GM12878 (cell line): ENCODE measurements at regions not wholly inside any gene's neighbourhood (a gene's known extent, or its start where the extent isn't known, plus 50 kb on each side); places are given as distances from the start of the nearest gene placed in this dataset.

Source experiments
- ATAC-seq: fragments of 200-7000 bp; cut with Tn5 transposase; 3 replicates; pipeline ENCODE4 v1.9.1; 2020; ENCODE audit warnings: mild to moderate bottlenecking, moderate library complexity
- BruUV-seq: library from RNA; stranded (reverse); fragments of 400-500 nt; replicated peaks from 2 replicates; lab custom pipeline; 2021; lab: Mats Ljungman, UMichigan
- CTCF ChIA-PET: fragments of 300-600 bp; sonication (Branson Sonifier 250); formaldehyde crosslinking; extraction: SDS; loops from one replicate; lab custom pipeline; 2021; ENCODE audit warnings: inconsistent platforms; lab: Yijun Ruan, JAX
- POLR2A ChIA-PET: fragments of 350-600 bp; formaldehyde crosslinking; extraction: SDS; loops from one replicate; lab custom pipeline; 2021; ENCODE audit warnings: inconsistent platforms; lab: Charles Lee
- RAD21 ChIA-PET: fragments of 300-600 bp; sonication (Branson Sonifier 250); formaldehyde crosslinking; loops from one replicate; lab custom pipeline; 2023; ENCODE audit warnings: antibody characterized with exemption; ENCODE audit not compliant: unreplicated experiment; lab: Charles Lee
- SMC1A ChIA-PET: fragments of 300-600 bp; sonication (Branson Sonifier 250); formaldehyde crosslinking; loops from one replicate; lab custom pipeline; 2023; ENCODE audit not compliant: unreplicated experiment, uncharacterized antibody; lab: Charles Lee
- DNase-seq: peaks from one replicate; pipeline ENCODE4 v3.0.0-alpha.2; 2011; ENCODE audit warnings: low read depth, low spot score
- FAIRE-seq: peaks from 3 replicates; lab custom pipeline; 2011; peaks lifted over from hg19 to GRCh38; lab: Jason Lieb, UNC
- H2AFZ ChIP-seq: 2 replicates; pipeline ENCODE4 v1.6.0; 2011; ENCODE audit warnings: low read depth, low read length, control low read depth; ENCODE audit not compliant: control insufficient read depth
- H3K27ac ChIP-seq: 2 replicates; pipeline ENCODE4 v1.5.1; 2011; ENCODE audit warnings: control low read depth; ENCODE audit not compliant: control insufficient read depth, insufficient read depth
- H3K27me3 ChIP-seq, 2 experiments: replicated peaks in 1 of 2; 2 replicates each; pipeline versions ENCODE4 v1.6.0 to v1.6.1; 2011; ENCODE audit warnings: low read length in 1 of 2; ENCODE audit not compliant: control insufficient read depth in 2 of 2, insufficient read depth in 2 of 2
- H3K36me3 ChIP-seq, 2 experiments: 2 replicates each; pipeline ENCODE4 v1.5.1; 2011; ENCODE audit warnings: low read length in 1 of 2; ENCODE audit not compliant: control insufficient read depth in 2 of 2, insufficient read depth in 2 of 2
- H3K4me1 ChIP-seq: 2 replicates; pipeline ENCODE4 v1.6.1; 2011; ENCODE audit warnings: mild to moderate bottlenecking, low read length, moderate library complexity, mixed read lengths; ENCODE audit not compliant: control insufficient read depth, insufficient read depth
- H3K4me2 ChIP-seq: 2 replicates; pipeline ENCODE4 v1.6.0; 2011; ENCODE audit warnings: control low read depth; ENCODE audit not compliant: control insufficient read depth, insufficient read depth
- H3K4me3 ChIP-seq: fragments of 200-600 bp; sonication (generic); 2 replicates; pipeline ENCODE4 v1.5.1; 2016
- H3K79me2 ChIP-seq: 2 replicates; pipeline ENCODE4 v1.6.0; 2011; ENCODE audit warnings: low read length; ENCODE audit not compliant: control insufficient read depth, insufficient read depth
- H3K9ac ChIP-seq: 2 replicates; pipeline ENCODE4 v1.8.0; 2011; ENCODE audit warnings: low read length, control low read depth, mixed read lengths; ENCODE audit not compliant: control insufficient read depth, insufficient read depth
- H3K9me3 ChIP-seq: replicated peaks from 3 replicates; pipeline ENCODE4 v1.5.1; 2011; ENCODE audit warnings: mild to moderate bottlenecking, low read length; ENCODE audit not compliant: control insufficient read depth, insufficient read depth
- H4K20me1 ChIP-seq: 2 replicates; pipeline ENCODE4 v1.6.0; 2011; ENCODE audit not compliant: control insufficient read depth, insufficient read depth
- BCLAF1 ChIP-seq: fragments of 450-650 bp; IDR thresholded peaks from 2 replicates; pipeline ENCODE4 v1.6.1; 2017; ENCODE audit warnings: antibody characterized with exemption, mild to moderate bottlenecking, moderate library complexity
- BRCA1 ChIP-seq: IDR thresholded peaks from 2 replicates; pipeline ENCODE4 v1.6.1; 2011; ENCODE audit warnings: low read depth, low read length, improper control_type of control experiment
- IKZF2 ChIP-seq, 2 experiments: fragments of 450-650 bp; IDR thresholded peaks; 2 replicates each; pipeline ENCODE4 v1.6.1; 2017; ENCODE audit warnings: mild to moderate bottlenecking in 2 of 2, moderate library complexity in 2 of 2
- POLR2A ChIP-seq: IDR thresholded peaks from 2 replicates; pipeline ENCODE4 v1.6.1; 2011; ENCODE audit warnings: low read depth, mild to moderate bottlenecking, low read length
- RAD21 ChIP-seq: IDR thresholded peaks from 2 replicates; pipeline ENCODE4 v1.6.1; 2011; ENCODE audit warnings: mild to moderate bottlenecking, low read depth, low read length, moderate library complexity; ENCODE audit not compliant: insufficient read depth
- TARDBP ChIP-seq: IDR thresholded peaks from 2 replicates; pipeline ENCODE4 v1.6.1; 2016; ENCODE audit warnings: borderline replicate concordance
- TCF7 ChIP-seq: IDR thresholded peaks from 2 replicates; pipeline ENCODE4 v1.6.1; 2014; ENCODE audit warnings: antibody characterized with exemption, borderline replicate concordance
- WGBS: methylation state at CpG from one replicate; pipeline ENCODE4 v1.1.6; 2016; ENCODE audit warnings: low lambda C conversion rate; ENCODE audit not compliant: insufficient replicate concordance, insufficient coverage; ENCODE audit errors: missing lambda C conversion rate; 5-methylcytosine and 5-hydroxymethylcytosine counted together
- in situ Hi-C: fragments of 300-500 bp; cut with MboI; formaldehyde crosslinking; loops from 9 replicates; pipeline ENCODE4 v1.14.3; 2018; ENCODE audit warnings: mixed read lengths
- intact Hi-C: fragments of 100-400 bp; cut with micrococcal nuclease; formaldehyde crosslinking; loops from one replicate; pipeline ENCODE4 v1.14.2; 2022; ENCODE audit not compliant: unreplicated experiment
- TF ChIP-seq, protein P1 (sequence below): fragments of 450-650 bp; IDR thresholded peaks from 2 replicates; pipeline ENCODE4 v1.6.1; 2016; ENCODE audit warnings: mild to moderate bottlenecking

DNA sequence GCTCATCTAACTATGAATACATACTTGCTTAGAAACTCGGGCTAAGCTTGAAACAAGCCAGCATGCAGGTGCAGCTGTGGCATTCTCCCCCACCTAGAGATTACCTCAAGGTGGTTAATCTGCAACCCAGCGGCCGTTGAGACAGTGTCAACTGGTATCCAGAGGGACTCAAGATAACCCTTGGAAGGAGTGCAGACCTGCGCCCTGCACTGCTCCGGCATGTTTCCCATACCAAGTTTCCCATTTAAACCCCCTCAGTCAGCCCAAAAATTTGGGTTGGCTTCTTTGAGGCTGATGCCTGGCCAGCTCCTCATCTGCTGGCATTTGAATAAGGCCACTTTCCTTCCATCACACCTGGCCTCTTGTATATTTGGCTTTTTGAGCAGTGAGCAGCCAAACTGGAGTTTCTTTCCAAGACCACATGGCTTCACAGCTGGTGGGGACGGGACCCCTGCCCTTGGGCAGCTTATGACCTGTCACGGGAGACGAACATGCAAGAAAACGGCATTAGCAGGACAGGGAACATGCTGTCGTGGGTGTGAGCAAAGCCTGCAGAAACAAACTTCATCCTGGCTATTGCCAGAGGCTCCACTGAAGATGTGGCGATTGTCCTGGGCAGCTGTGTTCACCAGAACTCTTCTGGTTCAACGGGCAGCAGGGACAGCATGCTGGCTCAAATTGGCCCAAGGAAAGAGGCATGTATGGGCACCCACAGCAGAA is 98.2 kb downstream of the PLXNA1 start:
- no peak overlapping the region for H3K27ac ChIP-seq
- POLR2A ChIA-PET, result no interaction called here
- no peak overlapping the region for H2AFZ ChIP-seq
- no peak for DNase-seq
- H3K4me1 ChIP-seq, result no peaks in the 10 kb centered on the region
- H3K9ac ChIP-seq, result no peak overlapping the region
- in situ Hi-C loops, result no loop called here
- H3K4me2 ChIP-seq, result no peak overlapping the region
- no peaks in the 10 kb centered on the region for H4K20me1 ChIP-seq
- BruUV-seq, result no TSS peak
- intact Hi-C loops, result no loop called here
- peaks cover 0 to 3% of the 10 kb centered on the region in 2 experiments; a peak in 2 of 4 replicates for H3K27me3 ChIP-seq
- no peak overlapping the region for H3K4me3 ChIP-seq
- TF ChIP-seq POLR2A (no peak), BCLAF1 (no peak), IKZF2 (IDR thresholded peaks at IDR 0.05) (no peak), TARDBP (no peak), TCF7 (no peak), BRCA1 (no peak), RAD21 (no peak)
- TF ChIP-seq, protein P1, sequence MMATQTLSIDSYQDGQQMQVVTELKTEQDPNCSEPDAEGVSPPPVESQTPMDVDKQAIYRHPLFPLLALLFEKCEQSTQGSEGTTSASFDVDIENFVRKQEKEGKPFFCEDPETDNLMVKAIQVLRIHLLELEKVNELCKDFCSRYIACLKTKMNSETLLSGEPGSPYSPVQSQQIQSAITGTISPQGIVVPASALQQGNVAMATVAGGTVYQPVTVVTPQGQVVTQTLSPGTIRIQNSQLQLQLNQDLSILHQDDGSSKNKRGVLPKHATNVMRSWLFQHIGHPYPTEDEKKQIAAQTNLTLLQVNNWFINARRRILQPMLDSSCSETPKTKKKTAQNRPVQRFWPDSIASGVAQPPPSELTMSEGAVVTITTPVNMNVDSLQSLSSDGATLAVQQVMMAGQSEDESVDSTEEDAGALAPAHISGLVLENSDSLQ, result no peak
- TF ChIP-seq, all 136 proteins: peak for 0
- Histone ChIP-seq H3K9me3 (no peaks in the 10 kb centered on the region; the same call in 2 of the 3 replicates), H3K79me2 (no peaks in the 10 kb centered on the region), H3K36me3 (no peaks in the 10 kb centered on the region)
- 36% methylated on average over 12 of the region's 12 CpGs for WGBS
- CTCF ChIA-PET, result interaction anchor here (0.6 kb wide), 1 partner anchor 402 kb away, joined by 3 read pairs; no protein-coding TSS in a partner anchor
- SMC1A ChIA-PET, result interaction anchor here (0.7 kb wide), 1 partner anchor 20 kb away, joined by 3 read pairs; no protein-coding TSS in a partner anchor
- ATAC-seq, result no peak
- FAIRE-seq, result no peak
- RAD21 ChIA-PET, result no interaction called here
